Osteocyte (in vitro differentiated cells): ENCODE measurements at regions not wholly inside any gene's neighbourhood (a gene's known extent, or its start where the extent isn't known, plus 50 kb on each side); places are given as distances from the start of the nearest gene placed in this dataset.

Experiments used
- DNase-seq: peaks from one replicate; pipeline ENCODE4 v3.0.0; 2021; ENCODE audit warnings: mixed read lengths; ENCODE audit not compliant: unreplicated experiment; ENCODE audit errors: extremely low spot score
- H3K27ac Mint-ChIP-seq: one replicate; pipeline ENCODE4 v1.8.0; 2021; ENCODE audit warnings: mild to moderate bottlenecking, mixed read lengths; ENCODE audit not compliant: unreplicated experiment
- H3K27me3 Mint-ChIP-seq: one replicate; pipeline ENCODE4 v1.8.0; 2021; ENCODE audit warnings: mixed read lengths; ENCODE audit not compliant: unreplicated experiment
- H3K36me3 Mint-ChIP-seq: one replicate; pipeline ENCODE4 v1.8.0; 2021; ENCODE audit warnings: mixed read lengths; ENCODE audit not compliant: unreplicated experiment
- H3K4me1 Mint-ChIP-seq: one replicate; pipeline ENCODE4 v1.8.0; 2021; ENCODE audit warnings: mixed read lengths; ENCODE audit not compliant: unreplicated experiment
- H3K4me3 Mint-ChIP-seq: one replicate; pipeline ENCODE4 v1.8.0; 2021; ENCODE audit warnings: mild to moderate bottlenecking, moderate library complexity, mixed read lengths; ENCODE audit not compliant: unreplicated experiment
- H3K9me3 Mint-ChIP-seq: one replicate; pipeline ENCODE4 v1.8.0; 2021; ENCODE audit warnings: mixed read lengths; ENCODE audit not compliant: unreplicated experiment
- TF ChIP-seq, protein P1 (sequence below): fragments of 200-600 bp; sonication (generic); IDR thresholded peaks from 2 replicates; pipeline ENCODE4 v1.5.0; 2021; ENCODE audit warnings: antibody characterized with exemption, mild to moderate bottlenecking, moderate library complexity

DNA sequence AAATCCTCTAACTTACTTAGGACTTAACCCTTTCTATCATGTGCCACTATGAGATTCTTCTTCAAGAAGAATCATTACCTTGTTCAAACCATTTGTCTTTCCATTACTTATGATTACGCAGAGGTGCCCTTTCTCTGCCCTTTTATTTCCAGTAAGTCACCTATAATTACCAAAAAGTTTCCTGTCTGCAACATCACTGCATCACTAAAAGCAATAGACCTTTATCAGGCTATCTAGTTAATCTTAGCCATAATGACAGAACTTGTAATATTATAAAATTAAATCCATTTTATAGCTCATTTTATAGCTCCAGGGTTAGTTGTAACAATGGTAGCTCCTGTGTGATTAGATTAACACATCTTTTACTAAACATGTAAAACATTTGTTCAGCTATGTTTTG lies 673.6 kb upstream of the PITX2 start:
- Mint-ChIP-seq H3K9me3 (no peaks in the 10 kb centered on the region), H3K27me3 (peaks cover 39% of the 10 kb centered on the region), H3K27ac (no peak overlapping the region), H3K4me3 (no peak overlapping the region), H3K36me3 (no peaks in the 10 kb centered on the region), H3K4me1 (no peaks in the 10 kb centered on the region)
- TF ChIP-seq, protein P1, sequence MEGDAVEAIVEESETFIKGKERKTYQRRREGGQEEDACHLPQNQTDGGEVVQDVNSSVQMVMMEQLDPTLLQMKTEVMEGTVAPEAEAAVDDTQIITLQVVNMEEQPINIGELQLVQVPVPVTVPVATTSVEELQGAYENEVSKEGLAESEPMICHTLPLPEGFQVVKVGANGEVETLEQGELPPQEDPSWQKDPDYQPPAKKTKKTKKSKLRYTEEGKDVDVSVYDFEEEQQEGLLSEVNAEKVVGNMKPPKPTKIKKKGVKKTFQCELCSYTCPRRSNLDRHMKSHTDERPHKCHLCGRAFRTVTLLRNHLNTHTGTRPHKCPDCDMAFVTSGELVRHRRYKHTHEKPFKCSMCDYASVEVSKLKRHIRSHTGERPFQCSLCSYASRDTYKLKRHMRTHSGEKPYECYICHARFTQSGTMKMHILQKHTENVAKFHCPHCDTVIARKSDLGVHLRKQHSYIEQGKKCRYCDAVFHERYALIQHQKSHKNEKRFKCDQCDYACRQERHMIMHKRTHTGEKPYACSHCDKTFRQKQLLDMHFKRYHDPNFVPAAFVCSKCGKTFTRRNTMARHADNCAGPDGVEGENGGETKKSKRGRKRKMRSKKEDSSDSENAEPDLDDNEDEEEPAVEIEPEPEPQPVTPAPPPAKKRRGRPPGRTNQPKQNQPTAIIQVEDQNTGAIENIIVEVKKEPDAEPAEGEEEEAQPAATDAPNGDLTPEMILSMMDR = no peak
- DNase-seq = no peak

DNA sequence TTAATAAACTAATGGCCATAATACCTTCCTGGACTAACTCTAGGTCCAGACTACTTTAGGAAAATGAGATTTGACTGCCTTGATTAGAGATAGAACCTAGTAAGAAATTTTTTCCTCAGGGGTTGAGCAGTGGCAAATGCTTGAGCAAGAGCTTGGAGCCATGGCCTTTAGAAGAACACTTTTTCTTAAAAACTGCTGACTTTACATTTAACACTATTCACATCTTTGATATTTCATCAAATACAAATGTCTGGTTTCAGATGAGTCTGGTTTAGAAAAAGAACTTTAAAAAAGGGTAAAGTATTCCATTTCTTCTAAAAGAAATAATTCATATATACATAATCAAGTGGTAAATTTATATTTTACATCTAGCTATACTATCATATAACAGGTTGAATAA lies 680.9 kb upstream of the PITX2 start:
- H3K4me3 Mint-ChIP-seq = no peak overlapping the region
- H3K9me3 Mint-ChIP-seq = peaks cover 5% of the 10 kb centered on the region
- H3K4me1 Mint-ChIP-seq = no peaks in the 10 kb centered on the region
- DNase-seq = no peak
- TF ChIP-seq, protein P1 = no peak
- peaks cover 49% of the 10 kb centered on the region for H3K27me3 Mint-ChIP-seq
- no peak overlapping the region for H3K27ac Mint-ChIP-seq
- peaks cover 3% of the 10 kb centered on the region for H3K36me3 Mint-ChIP-seq

DNA sequence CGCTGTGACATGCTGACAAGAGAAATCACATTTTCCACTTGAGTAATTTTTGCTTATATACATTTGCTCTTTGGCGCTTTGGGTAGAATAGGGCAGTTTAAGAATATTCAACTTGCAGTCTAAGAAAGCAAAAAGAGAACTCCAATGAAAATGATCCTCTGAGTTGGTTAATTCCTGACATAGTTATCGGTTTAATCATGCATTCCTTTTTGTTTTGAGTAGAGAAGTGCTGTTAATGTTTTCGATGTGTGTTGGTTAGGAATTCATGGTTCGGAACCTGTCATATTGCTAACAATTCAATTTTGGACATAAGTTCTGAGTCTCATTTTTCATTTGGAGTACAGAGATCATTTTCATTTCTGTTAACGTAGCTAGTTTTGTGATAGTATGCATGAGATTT lies 700.6 kb upstream of the PITX2 start:
- no peak for DNase-seq
- Mint-ChIP-seq H3K9me3 (no peaks in the 10 kb centered on the region), H3K27ac (peak overlapping the region; percentile 74), H3K4me1 (peaks cover 44% of the 10 kb centered on the region), H3K27me3 (no peaks in the 10 kb centered on the region), H3K4me3 (peak overlapping the region; percentile 60), H3K36me3 (no peaks in the 10 kb centered on the region)
- TF ChIP-seq, protein P1 = no peak

DNA sequence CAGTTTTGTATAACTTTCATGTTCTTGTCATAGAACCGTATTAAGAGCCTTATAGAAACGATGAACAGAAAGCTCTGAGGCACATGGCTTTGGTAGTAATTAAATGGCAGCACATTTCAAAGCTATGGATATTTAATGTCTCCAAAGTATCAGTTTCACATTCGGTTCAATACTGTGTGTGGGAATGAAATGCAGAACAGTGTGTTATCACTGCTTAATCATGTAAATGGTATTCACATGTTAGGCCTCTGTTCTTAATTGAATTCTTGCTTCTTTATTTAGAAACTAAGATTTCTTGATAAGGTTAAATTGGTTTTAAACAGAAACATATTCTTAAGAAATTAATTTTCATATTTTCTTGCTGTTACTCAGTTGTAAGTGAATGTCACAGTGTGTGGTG lies 701.0 kb upstream of the PITX2 start:
- Mint-ChIP-seq H3K4me3 (peak overlapping the region; percentile 60), H3K9me3 (no peaks in the 10 kb centered on the region)

DNA sequence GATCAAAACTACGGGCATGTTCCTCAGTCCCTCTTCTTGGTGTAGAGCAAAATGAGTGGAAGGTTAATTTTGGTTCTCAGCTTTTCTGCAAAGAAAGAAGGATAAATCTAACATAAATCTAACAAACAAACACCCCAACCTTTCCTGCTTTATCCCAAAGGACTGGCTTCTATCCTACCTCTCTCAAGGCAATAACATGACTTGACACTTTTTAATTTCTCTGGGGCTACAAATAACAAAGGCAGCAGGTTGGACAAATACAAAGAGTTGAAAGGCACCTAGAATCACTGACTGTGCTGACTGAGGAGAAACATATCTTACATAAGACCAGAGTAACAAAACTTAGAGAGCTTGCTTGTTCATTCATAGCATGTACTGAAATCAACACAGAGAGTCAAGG lies 703.6 kb upstream of the PITX2 start:
- TF ChIP-seq, protein P1 = no peak
- H3K4me1 Mint-ChIP-seq = peaks cover 44% of the 10 kb centered on the region

More for the DNA sequence above, 701.0 kb upstream of the PITX2 start:
- H3K27me3 Mint-ChIP-seq = no peaks in the 10 kb centered on the region
- TF ChIP-seq, protein P1 = no peak
- no peak for DNase-seq
- peaks cover 44% of the 10 kb centered on the region for H3K4me1 Mint-ChIP-seq
- no peaks in the 10 kb centered on the region for H3K36me3 Mint-ChIP-seq
- H3K27ac Mint-ChIP-seq = peak overlapping the region; percentile 74

More for the DNA sequence above, 703.6 kb upstream of the PITX2 start:
- Mint-ChIP-seq H3K27me3 (no peaks in the 10 kb centered on the region), H3K9me3 (no peaks in the 10 kb centered on the region), H3K4me3 (no peak overlapping the region), H3K27ac (no peak overlapping the region), H3K36me3 (no peaks in the 10 kb centered on the region)
- DNase-seq = no peak
